ENCODE measurements at regions not wholly inside any gene's neighbourhood (a gene's known extent, or its start where the extent isn't known, plus 50 kb on each side); places are given as distances from the start of the nearest gene placed in this dataset.

DNA sequence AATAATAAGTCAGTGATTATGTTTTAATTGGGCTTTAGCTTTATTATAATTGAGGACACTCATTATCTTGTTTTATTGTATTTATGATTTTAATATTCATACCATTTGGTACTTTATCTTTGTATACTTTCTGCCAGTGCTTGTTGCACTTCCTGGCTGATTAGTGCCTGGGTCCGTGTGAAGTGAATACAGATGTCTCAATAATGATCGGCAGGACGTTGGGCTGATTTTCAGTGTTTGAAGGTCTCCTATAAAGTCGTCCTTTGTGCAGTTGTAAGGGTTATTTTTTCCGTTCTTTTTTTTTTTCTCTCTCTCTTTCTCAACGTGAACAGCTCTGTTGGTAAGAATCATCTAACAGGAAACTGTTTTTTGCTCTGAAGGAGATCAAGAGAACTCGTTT lies 450.0 kb upstream of the POU3F2 start:
- TF ChIP-seq POLR2A (IDR thresholded peaks at IDR 0.05): no peak
- TF ChIP-seq, protein P1, sequence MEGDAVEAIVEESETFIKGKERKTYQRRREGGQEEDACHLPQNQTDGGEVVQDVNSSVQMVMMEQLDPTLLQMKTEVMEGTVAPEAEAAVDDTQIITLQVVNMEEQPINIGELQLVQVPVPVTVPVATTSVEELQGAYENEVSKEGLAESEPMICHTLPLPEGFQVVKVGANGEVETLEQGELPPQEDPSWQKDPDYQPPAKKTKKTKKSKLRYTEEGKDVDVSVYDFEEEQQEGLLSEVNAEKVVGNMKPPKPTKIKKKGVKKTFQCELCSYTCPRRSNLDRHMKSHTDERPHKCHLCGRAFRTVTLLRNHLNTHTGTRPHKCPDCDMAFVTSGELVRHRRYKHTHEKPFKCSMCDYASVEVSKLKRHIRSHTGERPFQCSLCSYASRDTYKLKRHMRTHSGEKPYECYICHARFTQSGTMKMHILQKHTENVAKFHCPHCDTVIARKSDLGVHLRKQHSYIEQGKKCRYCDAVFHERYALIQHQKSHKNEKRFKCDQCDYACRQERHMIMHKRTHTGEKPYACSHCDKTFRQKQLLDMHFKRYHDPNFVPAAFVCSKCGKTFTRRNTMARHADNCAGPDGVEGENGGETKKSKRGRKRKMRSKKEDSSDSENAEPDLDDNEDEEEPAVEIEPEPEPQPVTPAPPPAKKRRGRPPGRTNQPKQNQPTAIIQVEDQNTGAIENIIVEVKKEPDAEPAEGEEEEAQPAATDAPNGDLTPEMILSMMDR (IDR thresholded peaks at IDR 0.05): no peak
